DOHH2 (cell line): ENCODE measurements at regions not wholly inside any gene's neighbourhood (a gene's known extent, or its start where the extent isn't known, plus 50 kb on each side); places are given as distances from the start of the nearest gene placed in this dataset.

ENCODE experiments used
- CTCF ChIP-seq: fragments of 200-600 bp; sonication (generic); IDR thresholded peaks from one replicate; pipeline ENCODE4 v1.5.1; 2014; ENCODE audit warnings: antibody characterized with exemption, mild to moderate bottlenecking, low read depth, low read length; ENCODE audit not compliant: poor library complexity, severe bottlenecking
- EZH2phosphoT487 ChIP-seq: fragments of 200-600 bp; sonication (generic); IDR thresholded peaks from 2 replicates; pipeline ENCODE4 v1.6.1; 2017; ENCODE audit warnings: borderline replicate concordance, mild to moderate bottlenecking, antibody characterized with exemption, low read length, moderate library complexity, mixed read lengths

- TF ChIP-seq CTCF = no peak
- no peak for TF ChIP-seq EZH2phosphoT487
These were observed 1109.3 kb upstream of the LRRTM3 start for GRCh38 chr10:65816536-65816935.
